ENCODE measurements at regions not wholly inside any gene's neighbourhood (a gene's known extent, or its start where the extent isn't known, plus 50 kb on each side); places are given as distances from the start of the nearest gene placed in this dataset.
A peak's percentile ranks its signal among the peaks of the same experiment; 100 is the strongest.

GRCh38 chr10:4663162-4663992 lies 162.6 kb upstream of the AKR1E2 start:
- DNase-seq (ENCODE audit: low read depth) = peak; percentile 97

- DNase-seq (ENCODE audit: low read depth) = peak; percentile 80
Measured at GRCh38 chr10:4662576-4663161, 163.3 kb upstream of the AKR1E2 start.

DNA sequence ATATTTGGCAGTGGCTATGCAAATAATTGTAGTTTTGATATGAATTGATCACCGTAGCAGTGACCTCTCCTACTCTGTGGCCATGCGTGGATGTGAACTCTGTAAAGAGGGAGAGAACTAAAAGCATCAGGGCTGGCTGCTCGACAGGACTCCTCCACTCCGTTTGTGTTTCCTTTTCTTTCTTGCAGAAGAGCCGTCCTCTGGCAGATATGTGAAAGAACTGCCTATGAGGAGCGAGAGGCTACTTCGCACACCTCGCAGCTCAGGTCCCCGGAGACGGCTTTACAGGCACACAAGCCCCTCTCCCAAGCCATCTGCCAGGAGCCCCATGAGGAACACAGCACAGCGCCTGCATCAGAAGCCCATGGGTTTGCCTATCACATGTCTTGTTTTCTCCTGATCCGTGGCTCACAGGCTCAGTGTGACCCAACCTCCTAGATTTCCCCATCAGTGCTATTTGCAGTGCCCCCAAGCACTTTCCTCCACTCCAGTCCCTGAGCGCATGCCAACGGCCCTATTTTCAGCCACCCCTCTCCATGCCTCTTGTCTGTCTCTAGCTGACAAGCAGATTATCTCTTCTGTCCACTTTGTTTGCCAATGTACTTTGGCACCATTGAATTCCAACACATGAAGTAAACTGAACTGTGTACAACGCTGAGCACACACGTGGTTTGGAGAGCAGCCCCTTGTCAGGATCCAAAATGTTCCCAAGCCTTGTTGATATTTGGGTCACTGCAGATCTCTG lies 164.3 kb upstream of the AKR1E2 start:
- DNase-seq (ENCODE audit: low read depth) = no peak

- no peak for DNase-seq (ENCODE audit: low read depth)
Measured at GRCh38 chr10:4658777-4659176, 167.2 kb upstream of the AKR1E2 start.

DNA sequence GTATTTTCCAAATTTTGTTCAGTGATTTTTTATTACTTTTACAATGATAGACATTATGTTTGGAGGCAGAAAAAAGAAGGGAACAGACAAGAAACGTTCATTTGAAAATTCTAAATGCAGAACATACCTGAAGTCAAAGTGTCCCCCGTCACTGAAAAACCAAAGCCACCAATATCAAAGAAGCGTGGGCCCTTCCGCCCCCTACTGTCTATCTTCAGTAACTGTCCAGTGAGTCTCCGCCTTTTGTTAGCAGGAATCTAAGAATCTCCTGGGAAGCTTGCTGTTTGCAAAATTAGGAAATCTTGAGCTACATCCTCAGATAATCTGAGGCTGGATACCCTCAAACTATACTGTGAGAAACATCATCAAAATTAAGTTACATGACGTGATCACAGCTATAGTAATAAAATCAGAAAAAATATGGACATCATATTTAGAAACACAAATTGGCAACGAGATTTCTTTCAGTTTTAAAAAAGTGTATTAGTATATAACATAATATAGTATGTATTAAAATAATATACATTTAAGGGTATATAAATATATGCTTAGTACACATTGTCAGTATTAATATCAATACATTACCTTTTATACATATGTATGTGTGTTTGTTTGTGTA lies 169.3 kb upstream of the AKR1E2 start:
- DNase-seq (ENCODE audit: low read depth) = peak; percentile 56

GRCh38 chr10:4655879-4656278 lies 170.1 kb upstream of the AKR1E2 start:
- DNase-seq (ENCODE audit: low read depth) = no peak

- no peak for DNase-seq (ENCODE audit: low read depth)
Measured at GRCh38 chr10:4655406-4655805, 170.6 kb upstream of the AKR1E2 start.

- no peak for DNase-seq (ENCODE audit: low read depth)
Measured at GRCh38 chr10:4654496-4654895, 171.5 kb upstream of the AKR1E2 start.

DNA sequence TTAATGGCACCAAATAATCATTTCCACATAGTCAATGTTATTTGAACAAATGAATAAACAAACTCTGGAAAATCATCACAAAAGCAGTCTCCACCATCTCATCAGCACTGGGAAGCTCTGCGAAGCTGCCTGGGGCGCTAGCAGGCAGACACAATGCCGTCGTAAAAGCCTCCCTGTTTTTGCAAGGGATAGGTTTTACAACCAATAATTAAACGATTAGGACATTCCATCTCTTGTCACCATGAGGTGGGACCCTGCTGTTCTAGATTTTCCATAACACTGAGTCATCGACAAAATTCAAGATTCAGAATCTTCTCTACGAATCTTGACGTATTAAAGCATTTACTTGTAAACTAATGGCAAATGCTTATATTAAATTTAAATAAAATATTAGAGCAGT lies 172.8 kb upstream of the AKR1E2 start:
- DNase-seq (ENCODE audit: low read depth) = no peak

- DNase-seq (ENCODE audit: low read depth) = no peak
Measured at GRCh38 chr10:4652111-4653010, 173.6 kb upstream of the AKR1E2 start.

GRCh38 chr10:4651404-4652037 lies 174.5 kb upstream of the AKR1E2 start:
- peak; percentile 37 for DNase-seq (ENCODE audit: low read depth)

GRCh38 chr10:4650582-4650981 lies 175.4 kb upstream of the AKR1E2 start:
- DNase-seq (ENCODE audit: low read depth) = no peak

DNA sequence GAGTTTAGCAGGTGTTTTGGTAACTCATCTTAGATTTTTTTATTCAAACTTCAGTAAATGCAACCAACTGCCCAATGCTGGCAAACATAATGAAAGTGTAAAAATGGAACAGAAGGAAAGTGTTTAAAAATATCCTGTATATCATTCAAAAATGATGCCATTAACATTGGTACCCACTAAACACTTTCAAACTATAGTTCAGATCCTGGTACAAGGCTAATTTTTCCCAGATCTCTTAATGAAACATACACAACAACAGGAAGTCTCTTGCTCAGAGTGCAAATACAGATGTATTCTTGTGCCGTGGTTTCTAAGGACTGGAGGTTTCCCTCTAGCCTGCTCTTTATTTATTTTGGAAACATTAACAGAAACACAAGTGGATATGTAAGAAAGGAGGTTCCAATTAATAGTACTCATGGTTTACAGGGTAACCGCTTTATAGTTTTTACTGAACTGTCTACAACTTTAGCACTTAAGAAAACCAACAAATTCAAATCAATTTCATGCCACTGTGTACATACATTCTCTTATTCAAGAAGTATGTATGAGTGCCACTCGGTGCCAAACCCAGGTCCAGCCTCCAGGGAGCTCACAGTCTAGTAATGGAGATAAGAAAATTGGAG lies 176.0 kb upstream of the AKR1E2 start:
- DNase-seq (ENCODE audit: low read depth) = no peak

GRCh38 chr10:4649471-4649870 lies 176.5 kb upstream of the AKR1E2 start:
- no peak for DNase-seq (ENCODE audit: low read depth)

DNA sequence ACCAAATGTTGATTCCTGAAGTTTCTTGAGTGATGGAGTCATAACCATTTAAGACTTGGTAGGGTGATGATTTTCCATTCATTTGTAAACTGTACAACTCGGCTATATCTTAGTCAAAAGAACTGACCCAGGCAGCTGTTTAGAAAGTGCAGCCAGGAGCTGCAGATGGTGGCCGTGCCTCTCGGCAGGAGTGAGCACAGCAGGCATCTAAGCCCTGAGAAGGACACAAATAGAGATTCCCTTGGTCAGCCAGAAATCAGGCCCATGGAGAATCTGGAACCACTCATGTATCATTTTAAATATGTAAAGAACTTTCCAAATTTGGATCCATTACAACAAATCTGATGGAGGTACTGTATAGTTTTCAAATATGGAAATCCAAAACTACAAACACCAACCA lies 177.0 kb upstream of the AKR1E2 start:
- DNase-seq (ENCODE audit: low read depth) = no peak

DNA sequence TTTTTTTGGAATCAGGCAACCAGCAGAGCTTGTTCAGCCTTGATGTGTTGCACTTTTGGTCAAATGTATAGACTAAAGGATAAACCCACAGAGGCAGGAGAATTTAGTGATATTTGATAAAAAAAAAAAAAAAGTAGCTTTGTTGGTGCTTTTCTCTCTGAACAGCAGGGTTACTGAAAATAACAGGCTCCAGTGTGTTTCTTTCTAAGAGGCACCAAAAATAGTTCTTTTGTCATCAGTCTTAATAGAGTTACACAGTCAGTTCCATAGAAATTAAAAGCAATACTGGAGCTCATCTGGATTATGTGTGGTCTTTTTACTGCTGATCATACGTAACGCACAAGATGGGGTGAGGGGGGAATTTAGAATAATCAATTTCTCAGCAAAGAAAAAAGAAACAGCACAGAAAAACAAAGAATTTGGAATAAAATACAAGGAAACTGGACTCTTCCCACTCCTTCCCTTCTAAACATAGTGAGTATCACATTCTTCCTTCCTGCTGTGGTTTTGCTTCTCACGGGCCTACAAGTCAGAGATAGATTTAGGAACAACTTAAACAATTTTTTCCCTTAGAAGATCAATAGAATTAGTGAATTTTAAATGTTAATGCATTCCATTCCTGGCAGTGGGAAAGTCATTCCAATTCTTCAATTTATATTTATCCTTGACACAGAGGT lies 178.8 kb upstream of the AKR1E2 start:
- DNase-seq (ENCODE audit: low read depth) = no peak

- no peak for DNase-seq (ENCODE audit: low read depth)
Measured at GRCh38 chr10:4646547-4646946, 179.5 kb upstream of the AKR1E2 start.

GRCh38 chr10:4645836-4646235 lies 180.2 kb upstream of the AKR1E2 start:
- no peak for DNase-seq (ENCODE audit: low read depth)

GRCh38 chr10:4643471-4643870 lies 182.5 kb upstream of the AKR1E2 start:
- DNase-seq (ENCODE audit: low read depth) = no peak

DNA sequence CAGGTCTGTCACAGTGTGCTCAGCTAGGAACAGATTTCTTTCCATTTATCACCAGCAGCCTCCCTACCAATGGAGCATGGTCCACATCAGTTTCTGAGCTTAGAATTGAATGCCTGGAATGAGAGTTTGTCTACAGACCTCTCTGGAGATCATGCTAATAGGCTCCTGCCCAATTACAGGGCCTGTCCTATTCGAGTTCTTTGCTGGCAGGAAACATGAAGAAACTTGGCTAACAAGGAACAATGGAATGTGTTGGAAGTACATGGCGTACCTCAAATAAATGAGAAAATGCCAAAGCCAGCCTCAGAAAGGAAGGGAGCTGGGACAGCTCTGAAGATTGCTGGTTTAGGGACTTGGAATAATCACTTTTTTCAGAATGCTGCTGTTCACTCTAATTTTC lies 186.0 kb upstream of the AKR1E2 start:
- no peak for DNase-seq (ENCODE audit: low read depth)
